Uterus (tissue), 3 donors: ENCODE measurements at regions not wholly inside any gene's neighbourhood (a gene's known extent, or its start where the extent isn't known, plus 50 kb on each side); places are given as distances from the start of the nearest gene placed in this dataset.

Experiments
- DNase-seq, 2 donors: peaks; one replicate each; pipeline ENCODE4 v3.0.0-alpha.2; 2019 to 2020
- H3K27ac ChIP-seq, 2 donors: fragments of 200-600 bp; sonication (generic); 1 replicate in 1 of 2; 2 replicates in 1 of 2; pipeline ENCODE4 v1.5.1; 2016 to 2018
- H3K27me3 ChIP-seq, 2 donors: fragments of 200-600 bp; sonication (generic); one replicate each; pipeline ENCODE4 v1.5.1; 2018 to 2019; ENCODE audit warnings: control low read depth in 1 of 2
- H3K36me3 ChIP-seq, 2 donors: fragments of 200-600 bp; sonication (generic); one replicate each; pipeline ENCODE4 v1.5.1; 2019; ENCODE audit warnings: control low read depth in 1 of 2
- H3K4me1 ChIP-seq, 2 donors: fragments of 200-600 bp; sonication (generic); one replicate each; pipeline ENCODE4 v1.5.1; 2018 to 2019; ENCODE audit warnings: control low read depth in 1 of 2
- H3K4me3 ChIP-seq, 2 donors: fragments of 200-600 bp; sonication (generic); 1 replicate in 1 of 2; 2 replicates in 1 of 2; pipeline ENCODE4 v1.5.1; 2018 to 2019; ENCODE audit warnings: mild to moderate bottlenecking in 1 of 2
- H3K9me3 ChIP-seq, 2 donors: fragments of 200-600 bp; sonication (generic); one replicate each; pipeline ENCODE4 v1.5.1; 2019; ENCODE audit warnings: control low read depth in 1 of 2
- POLR2A ChIP-seq, 2 donors: fragments of 450-650 bp; IDR thresholded peaks; one replicate each; pipeline ENCODE4 v1.6.1; 2016; ENCODE audit warnings: antibody characterized with exemption in 2 of 2, mild to moderate bottlenecking in 1 of 2, moderate library complexity in 1 of 2
- intact Hi-C: fragments of 100-400 bp; cut with DNase I; formaldehyde crosslinking; loops from one replicate; pipeline ENCODE4 v1.15.1; 2023; ENCODE audit warnings: low total_unique reads
- TF ChIP-seq, protein P1 (sequence below), 4 experiments: fragments of 200-600 bp in 2 of 4; fragments of 450-650 bp in 2 of 4; sonication (generic) in 2 of 4; IDR thresholded peaks; one replicate each; pipeline ENCODE4 v1.5.1; 2016 to 2019; ENCODE audit warnings: antibody characterized with exemption in 4 of 4, mild to moderate bottlenecking in 2 of 4, moderate library complexity in 1 of 4
- donor health status: DM: yes; HTN: yes; CAD: no.

DNA sequence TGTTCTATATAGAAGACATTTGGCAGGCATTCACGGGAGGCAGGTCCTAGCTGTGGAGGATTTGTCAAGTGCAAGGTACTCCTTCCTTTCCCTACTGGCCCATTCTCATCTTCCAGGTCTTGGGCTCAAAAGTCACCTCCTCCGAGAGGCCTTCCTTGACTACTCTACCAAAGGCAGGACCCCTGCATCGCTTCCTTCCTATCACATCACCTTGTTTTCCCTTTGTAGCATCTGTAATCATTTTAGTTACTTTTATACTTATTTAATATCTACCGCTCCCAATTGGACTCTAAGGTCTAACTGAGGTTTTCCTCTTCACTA is 296.8 kb upstream of the KAZN start:
- Histone ChIP-seq H3K36me3 (no peaks in the 10 kb centered on the region), H3K4me1 (no peaks in the 10 kb centered on the region), H3K27ac (no peak overlapping the region), H3K9me3 (no peaks in the 10 kb centered on the region), H3K27me3 (no peaks in the 10 kb centered on the region), H3K4me3 (no peak overlapping the region)
- no peak for DNase-seq
- intact Hi-C loops: no loop called here
- TF ChIP-seq, protein P1, sequence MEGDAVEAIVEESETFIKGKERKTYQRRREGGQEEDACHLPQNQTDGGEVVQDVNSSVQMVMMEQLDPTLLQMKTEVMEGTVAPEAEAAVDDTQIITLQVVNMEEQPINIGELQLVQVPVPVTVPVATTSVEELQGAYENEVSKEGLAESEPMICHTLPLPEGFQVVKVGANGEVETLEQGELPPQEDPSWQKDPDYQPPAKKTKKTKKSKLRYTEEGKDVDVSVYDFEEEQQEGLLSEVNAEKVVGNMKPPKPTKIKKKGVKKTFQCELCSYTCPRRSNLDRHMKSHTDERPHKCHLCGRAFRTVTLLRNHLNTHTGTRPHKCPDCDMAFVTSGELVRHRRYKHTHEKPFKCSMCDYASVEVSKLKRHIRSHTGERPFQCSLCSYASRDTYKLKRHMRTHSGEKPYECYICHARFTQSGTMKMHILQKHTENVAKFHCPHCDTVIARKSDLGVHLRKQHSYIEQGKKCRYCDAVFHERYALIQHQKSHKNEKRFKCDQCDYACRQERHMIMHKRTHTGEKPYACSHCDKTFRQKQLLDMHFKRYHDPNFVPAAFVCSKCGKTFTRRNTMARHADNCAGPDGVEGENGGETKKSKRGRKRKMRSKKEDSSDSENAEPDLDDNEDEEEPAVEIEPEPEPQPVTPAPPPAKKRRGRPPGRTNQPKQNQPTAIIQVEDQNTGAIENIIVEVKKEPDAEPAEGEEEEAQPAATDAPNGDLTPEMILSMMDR (IDR thresholded peaks at IDR 0.05): no peak
- TF ChIP-seq POLR2A (IDR thresholded peaks at IDR 0.05): no peak

DNA sequence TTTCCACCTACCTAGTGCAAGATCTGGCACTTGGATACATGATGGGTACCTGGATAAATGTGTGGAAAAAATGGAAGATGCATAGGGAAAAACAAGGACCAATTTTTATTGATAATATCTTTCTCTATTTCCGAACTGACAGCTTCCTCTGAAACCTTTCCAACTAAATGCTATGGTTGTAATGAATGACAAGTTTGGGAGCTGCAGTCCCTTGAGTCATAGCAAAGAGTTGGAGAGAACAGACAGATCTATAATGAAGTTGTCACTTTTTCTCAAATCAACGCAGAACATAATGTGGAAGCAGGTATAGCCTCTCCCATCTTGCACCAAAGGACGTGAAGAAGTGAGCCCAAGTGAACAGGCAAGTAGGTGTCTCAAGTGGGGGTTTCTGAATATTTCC is 296.5 kb upstream of the KAZN start:
- Histone ChIP-seq H3K4me1 (no peaks in the 10 kb centered on the region), H3K27me3 (no peaks in the 10 kb centered on the region), H3K9me3 (no peaks in the 10 kb centered on the region), H3K4me3 (no peak overlapping the region), H3K36me3 (no peaks in the 10 kb centered on the region), H3K27ac (no peak overlapping the region)
- TF ChIP-seq, protein P1 (IDR thresholded peaks at IDR 0.05): no peak
- TF ChIP-seq POLR2A (IDR thresholded peaks at IDR 0.05): no peak
- intact Hi-C loops: no loop called here
- no peak for DNase-seq

DNA sequence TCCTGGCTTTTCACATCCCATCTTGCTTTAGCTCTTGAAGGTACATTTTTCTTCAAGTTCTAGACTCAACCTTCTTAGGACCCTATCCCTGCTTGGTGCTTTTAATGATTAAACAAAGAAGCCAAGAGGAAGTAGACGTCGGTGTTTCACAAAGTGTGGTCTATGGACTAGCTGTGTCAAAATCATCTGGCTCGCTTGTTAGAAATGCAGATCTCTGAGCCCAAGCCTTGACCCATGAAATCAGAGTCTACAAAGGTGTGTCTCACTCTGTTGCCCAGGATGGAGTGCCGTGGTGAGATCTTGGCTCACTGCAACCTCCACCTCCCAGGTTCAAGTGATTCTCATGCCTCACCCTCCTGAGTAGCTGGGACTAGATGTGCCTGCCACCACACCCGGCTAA is 295.5 kb upstream of the KAZN start:
- Histone ChIP-seq H3K4me1 (no peaks in the 10 kb centered on the region), H3K27me3 (no peaks in the 10 kb centered on the region), H3K9me3 (no peaks in the 10 kb centered on the region), H3K27ac (no peak overlapping the region), H3K4me3 (no peak overlapping the region), H3K36me3 (no peaks in the 10 kb centered on the region)
- intact Hi-C loops: no loop called here
- TF ChIP-seq, protein P1 (IDR thresholded peaks at IDR 0.05): no peak
- TF ChIP-seq POLR2A (IDR thresholded peaks at IDR 0.05): no peak
- no peak for DNase-seq

DNA sequence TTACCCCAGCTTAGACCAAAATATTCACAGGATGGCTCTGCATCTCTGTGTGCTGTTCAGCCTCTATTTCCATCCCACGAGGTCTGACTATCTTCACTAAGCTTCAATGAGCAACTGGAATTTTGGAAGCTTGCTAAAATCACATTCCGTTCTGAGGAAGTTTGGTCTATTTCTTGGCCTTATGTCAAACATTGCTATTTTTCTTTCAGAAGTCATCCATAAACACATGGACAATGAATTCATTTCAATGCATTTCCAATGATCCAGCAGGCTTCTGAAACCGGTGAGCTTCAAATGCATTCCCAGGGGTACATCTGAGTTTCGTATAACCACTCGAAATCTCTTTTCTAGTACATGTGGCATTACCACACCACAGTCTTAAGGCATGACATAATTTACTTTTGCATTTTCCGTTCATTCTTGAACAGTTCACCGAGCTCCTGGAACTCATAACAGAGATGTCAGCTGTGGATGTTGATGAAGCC is 294.1 kb upstream of the KAZN start:
- no peaks in the 10 kb centered on the region for H3K9me3 ChIP-seq
- H3K27me3 ChIP-seq: no peaks in the 10 kb centered on the region
- intact Hi-C loops: no loop called here
- no peak overlapping the region for H3K4me3 ChIP-seq
- DNase-seq: peak in 1 of 2 donors; percentile 26
- H3K36me3 ChIP-seq: no peaks in the 10 kb centered on the region
- no peaks in the 10 kb centered on the region for H3K4me1 ChIP-seq
- H3K27ac ChIP-seq: peak overlapping the region in 1 of 2 donors; percentile 42
- TF ChIP-seq, protein P1 (IDR thresholded peaks at IDR 0.05): no peak
- no peak for TF ChIP-seq POLR2A (IDR thresholded peaks at IDR 0.05)

DNA sequence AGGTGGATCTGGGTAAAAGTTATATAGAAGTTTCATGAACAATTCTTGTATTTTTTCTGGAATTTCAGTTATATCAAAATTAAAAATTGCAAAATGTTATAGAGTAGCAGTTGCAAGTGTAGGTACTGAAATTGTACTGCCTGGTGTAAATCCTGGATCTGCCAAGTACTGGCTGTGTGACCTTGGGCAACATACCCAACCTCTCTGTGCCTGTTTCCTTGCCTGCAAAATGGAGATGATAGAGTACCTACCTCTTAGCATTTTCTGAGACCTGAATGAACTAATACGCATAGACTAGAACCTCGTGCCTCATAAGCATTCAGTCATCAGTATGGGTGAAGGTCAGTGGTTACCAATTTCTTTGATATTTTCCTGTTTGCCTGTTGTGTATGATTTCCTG is 290.0 kb upstream of the KAZN start:
- Histone ChIP-seq H3K4me1 (no peaks in the 10 kb centered on the region), H3K36me3 (no peaks in the 10 kb centered on the region), H3K9me3 (no peaks in the 10 kb centered on the region), H3K27ac (no peak overlapping the region), H3K27me3 (no peaks in the 10 kb centered on the region), H3K4me3 (no peak overlapping the region)
- DNase-seq: no peak
- TF ChIP-seq POLR2A (IDR thresholded peaks at IDR 0.05): no peak
- TF ChIP-seq, protein P1 (IDR thresholded peaks at IDR 0.05): no peak
- intact Hi-C loops: no loop called here
